GM13976 (cell line): ENCODE measurements at regions not wholly inside any gene's neighbourhood (a gene's known extent, or its start where the extent isn't known, plus 50 kb on each side); places are given as distances from the start of the nearest gene placed in this dataset.

Experiments used
- DNase-seq: peaks from one replicate; pipeline ENCODE4 v3.0.0; 2012; ENCODE audit warnings: low spot score
- in situ Hi-C: fragments of 300-500 bp; cut with MboI; formaldehyde crosslinking; loops from one replicate; pipeline ENCODE4 v1.12.0; 2022; ENCODE audit warnings: low sequenced_read_pairs, mixed read lengths, inconsistent platforms; ENCODE audit not compliant: unreplicated experiment
- TF ChIP-seq, protein P1 (sequence below): IDR thresholded peaks from 2 replicates; pipeline ENCODE4 v1.5.1; 2012; ENCODE audit warnings: borderline replicate concordance, mild to moderate bottlenecking; ENCODE audit not compliant: insufficient read depth; ENCODE audit errors: extremely low read depth, missing control alignments, control extremely low read depth

- TF ChIP-seq, protein P1, sequence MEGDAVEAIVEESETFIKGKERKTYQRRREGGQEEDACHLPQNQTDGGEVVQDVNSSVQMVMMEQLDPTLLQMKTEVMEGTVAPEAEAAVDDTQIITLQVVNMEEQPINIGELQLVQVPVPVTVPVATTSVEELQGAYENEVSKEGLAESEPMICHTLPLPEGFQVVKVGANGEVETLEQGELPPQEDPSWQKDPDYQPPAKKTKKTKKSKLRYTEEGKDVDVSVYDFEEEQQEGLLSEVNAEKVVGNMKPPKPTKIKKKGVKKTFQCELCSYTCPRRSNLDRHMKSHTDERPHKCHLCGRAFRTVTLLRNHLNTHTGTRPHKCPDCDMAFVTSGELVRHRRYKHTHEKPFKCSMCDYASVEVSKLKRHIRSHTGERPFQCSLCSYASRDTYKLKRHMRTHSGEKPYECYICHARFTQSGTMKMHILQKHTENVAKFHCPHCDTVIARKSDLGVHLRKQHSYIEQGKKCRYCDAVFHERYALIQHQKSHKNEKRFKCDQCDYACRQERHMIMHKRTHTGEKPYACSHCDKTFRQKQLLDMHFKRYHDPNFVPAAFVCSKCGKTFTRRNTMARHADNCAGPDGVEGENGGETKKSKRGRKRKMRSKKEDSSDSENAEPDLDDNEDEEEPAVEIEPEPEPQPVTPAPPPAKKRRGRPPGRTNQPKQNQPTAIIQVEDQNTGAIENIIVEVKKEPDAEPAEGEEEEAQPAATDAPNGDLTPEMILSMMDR = no peak
- no peak for DNase-seq
- in situ Hi-C loops = no loop called here
Measured at GRCh38 chr4:178026999-178027398, 584.8 kb upstream of the AGA start.

- DNase-seq = no peak
- in situ Hi-C loops = no loop called here
- TF ChIP-seq, protein P1 = no peak
Measured at GRCh38 chr4:178027796-178028195, 585.6 kb upstream of the AGA start.

GRCh38 chr4:178028481-178028880 is 586.2 kb upstream of the AGA start:
- DNase-seq = no peak
- TF ChIP-seq, protein P1 = no peak
- in situ Hi-C loops = no loop called here

GRCh38 chr4:178037459-178038214 is 595.4 kb upstream of the AGA start:
- TF ChIP-seq, protein P1 = no peak
- in situ Hi-C loops = no loop called here
- no peak for DNase-seq

- TF ChIP-seq, protein P1 = no peak
- in situ Hi-C loops = no loop called here
- no peak for DNase-seq
Measured at GRCh38 chr4:178056996-178057395, 614.8 kb upstream of the AGA start.

GRCh38 chr4:178063568-178063967 is 621.3 kb upstream of the AGA start:
- TF ChIP-seq, protein P1 = no peak
- in situ Hi-C loops = no loop called here
- DNase-seq = no peak
